Stimulated activated CD4-positive, alpha-beta T cell treated with anti-CD3 and anti-CD28 coated beads, Interleukin-15, amount 100 ng/mL, for 48 hours (primary cell): ENCODE measurements at regions not wholly inside any gene's neighbourhood (a gene's known extent, or its start where the extent isn't known, plus 50 kb on each side); places are given as distances from the start of the nearest gene placed in this dataset.

ENCODE experiments used
- DNase-seq, 2 donors: peaks; one replicate each; pipeline ENCODE4 v3.0.0-alpha.2; 2020; ENCODE audit warnings: low read depth in 2 of 2

DNA sequence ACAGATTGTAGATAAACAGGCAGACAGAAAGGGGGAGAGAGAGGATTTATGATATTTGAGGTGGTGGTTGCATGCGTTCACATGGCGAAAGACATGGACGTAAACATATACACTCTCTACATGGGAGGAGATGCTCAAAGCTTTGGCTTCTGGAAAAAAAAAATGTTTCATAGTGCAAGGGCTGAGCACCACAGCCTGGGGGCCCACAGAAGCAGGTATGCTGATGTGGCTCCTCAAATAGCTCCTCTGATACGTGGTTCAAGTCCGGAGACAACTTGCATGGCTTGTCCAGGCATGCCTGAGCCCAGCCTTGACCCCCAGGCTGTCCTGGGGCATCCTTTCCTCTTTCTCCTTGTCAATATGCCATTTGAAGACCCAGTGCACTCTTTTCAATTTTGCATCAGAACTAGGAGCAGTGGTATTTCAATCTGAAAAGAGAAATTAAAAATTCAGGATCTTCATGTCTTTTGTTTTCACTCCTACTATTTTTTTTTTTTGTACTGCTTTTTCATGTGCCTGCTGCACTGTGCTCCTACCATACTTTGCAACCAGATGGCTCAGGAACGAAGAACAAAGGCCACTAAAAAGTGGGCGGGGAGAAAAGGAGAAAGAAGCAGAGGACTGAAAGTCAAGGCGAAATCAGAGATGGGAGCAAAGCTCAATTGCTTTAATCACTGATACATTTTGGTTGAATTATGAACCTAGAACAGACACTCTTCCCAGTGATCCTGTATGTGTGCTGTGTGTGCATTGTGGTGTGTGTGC, 495.7 kb upstream of the TCF4 start:
- no peak for DNase-seq

DNA sequence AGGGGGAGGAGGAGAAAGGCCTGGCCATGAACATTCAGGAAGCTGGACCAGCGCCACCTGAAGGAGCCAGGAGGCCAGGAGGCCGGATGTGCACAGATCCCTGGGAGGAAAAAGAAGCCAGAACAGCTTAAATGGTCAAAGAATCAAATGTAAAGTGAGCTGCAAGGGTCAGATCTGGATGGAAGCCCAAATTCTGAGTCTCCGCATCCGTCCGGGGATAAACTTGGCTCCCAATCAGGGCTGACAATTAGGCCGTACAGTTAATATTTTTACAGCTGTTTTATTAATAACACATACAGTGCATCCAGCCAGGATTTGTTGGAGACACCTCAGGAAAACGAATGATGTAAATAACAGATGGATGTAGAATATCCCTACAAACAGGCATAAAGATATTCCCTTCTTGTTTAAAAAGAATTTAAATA, 495.1 kb upstream of the TCF4 start:
- no peak for DNase-seq

DNA sequence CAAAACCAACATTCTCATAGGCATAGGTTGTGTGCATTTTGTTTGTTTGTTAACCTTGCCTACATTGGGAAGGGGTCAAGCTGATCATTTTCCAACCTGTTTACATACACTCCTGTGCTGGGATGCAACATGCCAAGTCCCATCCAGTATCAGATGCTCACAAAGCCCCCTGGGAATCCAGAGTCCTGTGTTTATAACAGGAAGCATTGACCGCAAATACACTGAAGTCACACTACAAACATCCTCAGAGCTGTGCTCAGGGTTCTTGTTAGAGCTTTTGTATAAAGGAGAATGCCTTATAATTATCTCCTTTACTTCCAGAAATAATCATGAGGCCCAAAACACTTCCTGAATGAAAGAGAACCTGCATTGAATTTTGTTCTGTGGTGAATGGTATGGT, 488.7 kb upstream of the TCF4 start:
- no peak for DNase-seq

DNA sequence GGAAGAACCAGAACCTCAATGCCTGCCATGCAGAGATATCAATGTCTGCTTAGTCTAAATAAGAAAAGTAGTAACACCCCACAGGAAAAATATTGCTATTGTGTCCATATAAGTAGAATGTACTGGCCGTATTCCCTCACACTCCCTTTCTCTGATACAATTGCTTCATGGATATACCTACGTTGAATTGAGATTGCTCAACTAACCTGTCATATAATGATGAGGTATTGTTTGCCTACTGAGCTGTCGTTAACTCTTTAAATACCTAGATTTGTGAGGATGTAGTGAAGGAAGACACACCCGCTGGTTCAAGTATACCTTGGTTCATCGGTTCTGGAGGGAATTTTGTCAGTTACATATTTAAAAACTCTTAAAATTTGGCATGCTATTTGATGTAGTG, 480.7 kb upstream of the TCF4 start:
- no peak for DNase-seq

DNA sequence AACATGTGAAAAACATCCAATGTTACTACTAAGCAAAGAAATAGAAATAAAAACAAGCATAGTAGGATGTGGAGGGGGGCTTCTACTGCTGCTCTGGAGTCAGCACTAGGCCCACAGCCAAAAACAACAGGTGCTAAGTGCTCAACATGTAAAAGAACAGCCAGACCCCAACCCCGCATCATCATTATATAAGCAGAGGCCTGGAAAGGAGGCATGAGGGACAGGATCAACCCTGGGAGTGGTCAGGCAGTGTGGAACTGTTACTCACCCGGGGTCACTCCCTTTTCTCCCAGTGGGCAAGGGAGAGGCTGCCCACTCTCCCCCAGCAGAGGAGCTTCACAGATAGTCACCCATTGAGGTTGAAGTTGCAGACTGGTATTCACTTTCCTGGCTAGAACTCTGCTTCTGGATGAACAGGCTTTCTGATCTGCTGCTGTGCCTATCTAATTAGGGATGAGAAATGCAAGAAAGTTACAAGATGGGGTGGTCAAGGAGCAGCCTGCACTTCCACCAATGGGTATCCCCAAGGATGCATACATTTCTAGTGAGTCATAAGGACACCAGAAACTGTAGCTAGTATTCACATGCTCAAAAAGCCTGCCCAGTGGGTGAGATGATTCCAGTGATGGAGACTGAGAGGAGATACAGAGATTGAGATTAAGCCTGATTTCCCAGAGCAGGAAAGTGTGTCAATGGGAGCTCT, 480.1 kb upstream of the TCF4 start:
- no peak for DNase-seq

DNA sequence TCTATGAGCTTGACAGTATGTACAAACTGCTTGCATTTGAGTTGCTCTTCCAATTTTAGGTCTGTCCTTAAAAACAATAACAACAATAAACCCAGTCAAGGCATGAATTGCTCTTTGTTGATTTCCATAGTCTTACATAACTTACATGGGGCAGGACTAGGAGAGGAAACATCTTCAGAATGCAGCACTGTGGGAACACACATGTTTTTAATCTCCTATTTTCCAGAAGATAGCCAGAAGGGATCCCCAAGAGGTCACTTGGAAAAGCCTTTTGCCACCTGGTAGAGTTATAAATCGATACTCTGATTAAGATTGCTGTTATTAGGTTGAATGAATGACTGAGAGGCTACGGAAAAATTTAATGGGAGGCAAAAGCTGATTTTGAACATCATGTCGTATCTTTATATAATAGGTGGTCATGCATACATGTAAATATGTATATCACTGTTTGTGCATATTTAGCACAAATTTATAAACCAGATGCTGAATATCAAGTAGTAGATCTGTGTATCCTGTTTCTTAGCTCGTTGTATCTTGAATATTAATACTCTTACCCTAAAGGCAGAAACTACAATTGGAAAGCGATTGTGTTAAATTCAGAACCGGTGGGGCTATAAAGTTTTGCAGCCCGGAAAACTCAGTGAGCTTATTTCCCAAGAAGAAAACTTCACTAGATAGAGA, 479.4 kb upstream of the TCF4 start:
- DNase-seq = no peak

DNA sequence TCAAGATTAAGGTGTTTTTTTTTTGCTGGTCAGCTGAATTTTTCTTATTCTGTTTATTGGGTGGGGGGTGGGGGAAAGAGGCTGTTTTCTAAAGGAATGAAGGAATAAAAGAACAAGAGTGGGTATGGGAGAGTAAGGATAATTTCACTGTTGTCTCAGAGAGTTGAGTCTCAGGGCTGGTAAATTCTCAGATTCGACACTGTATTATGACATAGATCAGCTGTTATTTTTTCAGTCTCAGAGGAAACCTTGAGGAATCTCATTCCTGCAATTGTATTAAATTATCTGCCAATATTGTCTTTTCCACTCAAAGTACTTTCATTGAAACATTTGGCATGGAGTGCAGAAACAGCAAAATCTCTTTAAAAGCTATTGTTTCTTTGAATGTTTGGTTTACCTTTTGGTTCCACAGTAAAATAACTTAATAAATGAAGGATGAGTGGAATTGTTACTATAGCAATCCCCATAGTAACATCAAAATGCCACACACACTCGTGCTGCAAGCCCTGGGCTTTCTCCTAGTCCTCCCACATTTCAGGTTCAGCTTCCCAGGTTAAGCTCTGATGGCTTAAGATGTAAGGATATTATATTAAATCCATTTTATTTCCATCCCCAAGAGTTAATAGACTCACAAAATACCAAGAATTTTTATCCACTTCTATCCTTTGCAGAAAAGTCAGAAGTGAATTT, 478.7 kb upstream of the TCF4 start:
- DNase-seq = no peak

DNA sequence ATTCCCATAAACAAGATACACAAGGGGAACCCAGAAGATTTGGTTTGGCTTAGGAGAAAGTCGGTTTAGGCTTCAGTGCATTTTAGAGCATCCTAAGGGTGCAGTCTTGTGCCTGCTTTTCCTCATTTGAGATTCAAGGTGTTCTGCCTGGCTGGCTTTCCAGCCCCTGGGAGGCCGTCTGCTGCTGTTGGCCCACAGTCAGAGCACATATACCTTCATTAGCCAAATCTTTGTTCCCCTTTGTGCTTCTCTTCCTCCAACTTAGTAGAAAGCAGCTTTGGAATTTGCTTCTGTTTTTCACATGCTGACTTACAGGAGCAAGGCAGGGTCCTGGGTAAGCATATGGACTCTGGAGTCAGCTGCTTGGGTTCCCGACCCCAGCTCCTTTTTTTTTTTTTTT, 477.1 kb upstream of the TCF4 start:
- no peak for DNase-seq

DNA sequence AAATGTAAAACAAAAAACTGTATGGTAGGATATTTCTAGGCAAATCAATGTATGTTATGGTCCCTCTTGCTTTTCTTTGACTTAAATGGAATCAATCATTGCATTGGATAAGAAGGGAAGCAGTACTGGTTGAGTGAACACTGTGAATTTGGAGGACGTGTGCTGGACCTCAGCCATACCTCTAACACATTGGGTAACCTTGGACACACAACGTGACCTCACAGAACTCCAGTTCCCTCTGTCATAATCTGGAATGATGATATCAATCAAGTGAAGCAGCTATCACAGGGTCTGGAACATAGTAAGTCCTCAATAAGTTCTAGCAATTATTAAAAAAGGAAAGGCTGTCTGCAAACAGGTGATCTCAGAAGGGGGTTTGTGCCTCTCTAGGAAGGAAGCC, 474.9 kb upstream of the TCF4 start:
- no peak for DNase-seq

DNA sequence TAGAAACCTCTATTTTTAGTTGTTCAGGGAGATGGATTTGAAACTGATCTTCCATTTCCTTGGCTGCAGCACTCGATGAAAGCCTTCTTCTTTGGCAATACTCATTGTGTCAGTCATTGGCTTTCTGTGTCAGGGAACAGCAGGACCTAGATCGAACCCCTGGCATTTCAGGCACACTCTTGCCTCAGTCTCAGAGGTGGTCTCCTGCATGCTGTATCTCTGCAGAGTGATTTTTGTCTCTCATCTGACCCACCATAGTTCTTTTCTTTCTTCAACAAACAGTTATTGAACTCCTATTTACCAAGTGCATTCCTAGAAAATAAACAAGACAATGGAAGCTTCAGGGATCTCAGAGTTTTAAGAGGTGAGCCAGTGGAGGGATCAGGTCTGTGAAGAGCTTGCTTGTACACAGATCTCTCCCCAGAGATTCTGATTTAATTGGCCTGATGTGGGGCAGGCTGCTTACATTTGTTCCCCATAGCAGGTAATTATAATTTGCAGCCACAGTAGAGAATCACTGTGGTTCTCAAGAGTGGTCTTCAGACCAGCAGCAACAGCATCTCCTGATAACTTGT, 473.1 kb upstream of the TCF4 start:
- no peak for DNase-seq

DNA sequence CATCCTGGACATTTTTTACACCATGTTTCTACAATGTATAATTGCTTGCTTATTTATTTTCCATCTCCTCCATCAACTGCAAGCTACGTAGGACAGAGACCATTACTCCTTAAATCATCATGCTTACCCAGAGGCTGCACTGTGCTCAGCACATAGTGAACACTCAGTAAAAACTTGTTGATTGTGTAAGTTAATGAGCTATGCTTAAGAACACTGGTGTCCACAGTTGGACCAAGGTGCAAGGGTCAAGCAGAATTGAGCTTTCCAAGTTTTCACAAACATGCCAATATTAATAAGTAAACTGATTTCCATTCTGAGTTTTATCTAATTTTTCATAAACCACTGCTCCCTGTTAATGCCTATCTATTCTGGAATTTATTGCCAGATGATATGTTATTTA, 464.2 kb upstream of the TCF4 start:
- DNase-seq = no peak

DNA sequence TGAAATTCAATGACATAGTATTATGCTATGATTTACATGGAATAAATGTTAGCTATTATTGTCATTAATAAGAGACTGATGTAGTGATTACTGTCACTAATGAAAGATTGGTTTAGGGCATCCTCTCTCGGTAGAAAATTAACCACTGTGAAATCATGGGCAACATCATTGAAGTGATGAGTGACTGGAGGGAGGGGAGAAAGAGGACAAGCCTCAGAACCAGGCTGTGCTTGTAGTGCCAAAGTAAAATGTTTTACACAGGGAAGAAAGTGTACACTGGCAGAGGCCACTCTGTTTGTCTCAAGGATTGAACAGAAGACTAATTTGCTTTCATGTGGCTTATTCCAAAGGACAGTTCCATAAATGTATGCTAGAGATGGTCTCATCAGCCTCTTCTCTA, 456.2 kb upstream of the TCF4 start:
- no peak for DNase-seq

DNA sequence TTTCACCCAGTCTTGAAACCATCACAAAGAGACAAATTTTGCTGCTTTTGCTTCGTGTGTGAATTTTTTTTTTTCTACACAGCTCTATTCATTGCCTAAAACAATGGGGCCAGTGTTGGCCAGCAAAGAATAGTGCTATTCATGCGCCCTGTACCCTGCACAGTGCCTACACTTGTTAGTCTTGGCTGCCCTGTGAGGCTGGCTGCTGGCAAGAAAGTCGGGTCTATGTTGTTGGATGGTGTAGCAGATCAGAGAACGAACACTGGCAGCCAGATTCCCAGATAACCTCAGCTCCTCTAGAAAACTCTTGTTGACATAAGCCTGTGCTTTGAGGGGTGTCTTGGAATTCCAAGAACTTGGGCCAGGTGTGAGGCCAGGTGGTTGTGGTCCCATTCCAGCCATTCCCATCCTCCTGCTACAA, 455.7 kb upstream of the TCF4 start:
- DNase-seq = no peak

DNA sequence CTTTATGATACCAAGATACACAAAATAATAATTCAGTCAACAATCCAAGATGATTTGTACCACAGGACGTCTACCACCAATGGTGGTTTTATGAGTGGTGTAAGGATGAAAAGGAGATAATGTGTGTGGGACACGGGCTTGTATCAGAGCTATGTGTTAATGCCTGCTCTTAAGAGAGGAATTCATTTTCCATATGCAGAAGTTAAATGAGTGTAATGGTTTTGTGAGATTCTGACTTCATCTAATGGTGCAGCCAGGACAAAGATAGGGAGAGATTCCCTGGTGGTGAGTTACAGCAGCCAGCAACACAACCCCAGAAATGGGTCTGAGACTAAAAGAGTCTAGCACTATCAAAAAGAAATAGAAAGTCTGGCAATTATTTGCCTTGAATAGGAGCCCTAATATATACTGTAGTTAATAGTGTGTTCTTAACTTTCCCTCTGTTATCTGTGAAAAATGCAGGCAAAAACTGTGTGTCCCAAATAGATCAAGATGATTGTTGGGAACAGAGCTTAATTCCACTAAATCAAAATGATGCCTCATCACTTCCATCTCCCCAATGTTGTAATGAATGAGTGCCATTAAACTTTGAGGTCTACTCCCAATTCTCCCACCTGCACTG, 455.0 kb upstream of the TCF4 start:
- DNase-seq = no peak

DNA sequence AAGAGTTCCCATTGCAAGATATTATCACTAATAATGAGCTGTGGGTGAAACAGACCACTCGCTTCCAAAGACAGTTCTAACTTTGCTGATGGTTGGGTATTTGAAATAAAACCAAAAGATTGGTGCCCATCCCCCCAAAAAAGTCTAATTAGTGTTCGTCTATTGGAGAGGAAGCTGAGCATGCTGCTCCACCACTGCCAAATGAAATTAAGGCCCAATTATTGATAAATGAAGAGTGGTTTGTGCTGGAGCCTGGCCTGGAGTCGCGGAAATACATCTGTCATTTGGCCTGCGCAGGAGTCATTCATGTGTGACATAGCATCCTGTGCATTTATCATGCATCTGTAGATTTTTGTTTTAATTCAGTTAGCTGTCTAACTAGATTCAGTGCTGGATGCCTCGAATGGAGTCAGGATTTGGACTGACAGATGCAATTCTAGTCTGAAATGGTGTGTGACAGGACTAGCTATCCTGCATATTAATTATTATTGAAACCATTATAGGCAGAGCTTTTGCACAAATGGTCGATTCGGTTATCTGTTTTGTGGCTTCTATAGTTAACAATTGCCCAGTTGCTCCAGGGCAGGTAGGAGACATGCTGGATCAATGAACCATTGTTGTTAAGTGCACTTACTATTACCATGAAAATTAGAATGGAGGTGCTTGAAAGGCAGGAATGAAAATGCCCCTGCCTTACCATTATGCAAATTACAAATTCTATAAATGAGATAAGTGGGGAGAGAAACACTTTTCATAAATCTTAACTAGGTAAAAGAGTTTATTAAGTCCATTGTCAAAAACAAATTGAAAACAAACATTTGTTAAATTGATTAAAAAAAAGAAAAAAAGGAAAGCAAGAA, 450.4 kb upstream of the TCF4 start:
- DNase-seq = no peak

DNA sequence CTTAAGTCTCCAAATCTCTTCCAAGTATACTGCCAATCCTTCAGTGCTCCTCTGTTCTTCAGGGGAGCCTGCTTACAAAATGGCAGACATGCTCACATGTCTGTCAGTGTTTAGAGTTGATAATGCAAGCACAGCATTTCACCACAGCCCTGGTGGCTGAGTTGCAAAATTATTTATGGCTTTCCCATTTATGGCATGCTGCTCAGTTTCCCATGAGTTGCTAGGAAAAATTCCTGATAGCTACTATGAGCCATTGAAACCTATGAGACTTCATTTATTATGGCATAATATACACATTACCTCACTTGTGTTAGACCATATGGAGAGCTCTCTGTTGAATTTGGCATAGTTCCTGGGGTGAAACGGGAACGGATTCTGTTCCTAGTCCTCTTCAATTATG, 448.7 kb upstream of the TCF4 start:
- no peak for DNase-seq

DNA sequence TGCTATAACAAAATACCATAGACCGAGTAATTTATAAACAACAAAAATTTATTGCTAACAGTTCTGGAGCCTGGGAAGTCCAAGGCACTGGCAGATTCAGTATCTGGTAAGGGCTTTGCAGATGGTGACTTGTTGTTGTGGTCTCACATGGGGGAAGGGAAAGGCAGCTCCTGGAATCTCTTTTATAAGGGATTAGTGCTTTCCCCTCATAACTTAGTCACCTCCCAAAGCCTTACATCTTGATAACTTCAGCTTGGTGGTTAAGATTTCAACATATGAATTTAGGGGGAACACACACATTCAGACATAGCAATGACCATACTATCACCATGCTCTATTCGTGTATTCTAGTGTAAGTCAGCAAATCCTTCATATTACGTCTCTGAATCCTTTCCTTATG, 447.6 kb upstream of the TCF4 start:
- no peak for DNase-seq

DNA sequence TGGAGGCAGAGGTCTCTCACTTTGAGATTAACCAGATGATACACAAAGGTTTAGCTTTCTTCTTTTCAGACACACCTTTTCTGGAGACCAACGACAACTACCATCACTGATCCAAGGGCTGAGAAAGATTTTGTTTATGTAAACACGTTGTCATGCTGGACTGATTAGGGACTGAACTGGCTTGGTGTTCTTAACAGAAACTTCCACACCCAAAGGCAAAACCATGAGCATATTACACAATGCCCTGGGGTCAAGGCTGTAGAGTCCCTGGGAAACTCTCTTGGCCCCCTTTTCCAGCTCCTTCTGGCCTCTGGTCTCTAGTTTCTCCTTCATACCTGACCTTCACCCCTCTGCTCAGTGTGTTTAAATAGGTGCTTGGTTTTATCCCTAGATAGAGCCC, 447.0 kb upstream of the TCF4 start:
- no peak for DNase-seq

DNA sequence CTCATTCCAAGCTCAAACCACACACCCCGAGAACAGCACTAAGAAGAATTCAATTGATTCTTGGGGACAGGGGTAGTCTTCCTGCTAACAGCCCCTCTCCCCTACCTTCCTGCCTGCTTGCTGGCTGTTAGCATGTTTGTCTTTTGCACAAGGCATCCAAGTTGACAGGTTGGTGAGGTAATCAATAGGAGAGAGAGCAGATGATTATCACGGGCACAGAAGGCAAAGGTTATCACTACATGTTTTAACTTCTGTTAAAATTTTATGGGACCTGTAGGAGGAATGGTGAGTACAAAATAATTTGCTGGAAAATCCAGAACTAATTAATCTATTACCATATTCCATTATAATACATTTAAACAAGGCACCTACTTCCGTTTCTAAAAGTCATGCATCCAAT, 442.1 kb upstream of the TCF4 start:
- no peak for DNase-seq

DNA sequence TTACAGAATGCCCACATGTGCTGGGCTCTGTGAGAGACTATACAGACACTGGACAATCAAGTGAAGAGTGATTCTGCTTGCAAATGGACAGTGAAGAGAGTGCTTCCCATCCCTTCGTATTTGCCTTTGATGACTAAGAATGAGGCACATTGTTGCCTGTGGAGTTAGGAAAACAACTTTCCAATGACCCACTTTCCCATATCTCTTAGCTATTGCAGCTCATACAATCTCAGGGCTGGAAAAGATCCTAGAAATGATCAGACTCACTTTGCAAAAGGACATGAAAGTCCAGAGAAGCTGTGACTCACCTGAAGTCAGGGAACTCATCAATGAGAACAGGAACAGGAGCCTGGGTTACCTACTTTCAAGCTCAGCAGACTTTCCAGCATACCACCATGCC, 440.5 kb upstream of the TCF4 start:
- DNase-seq = no peak

DNA sequence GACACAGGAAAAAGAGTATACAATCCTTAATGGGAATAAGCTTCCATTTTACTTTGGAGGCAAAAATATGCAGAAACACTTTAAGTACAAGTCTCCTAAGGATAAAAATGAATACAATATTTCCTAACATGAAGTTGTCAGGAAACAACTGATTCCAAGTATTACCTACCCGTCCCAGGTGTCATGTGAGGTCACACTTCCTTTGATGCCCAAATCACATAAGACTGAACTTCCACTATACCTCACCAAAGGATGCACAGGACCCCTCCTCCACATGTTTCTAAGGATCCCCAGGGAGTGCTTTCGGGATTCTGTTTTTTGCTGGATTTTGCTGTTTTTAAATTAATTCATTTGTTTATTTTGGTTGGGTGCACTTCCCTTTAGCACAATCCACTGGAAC, 438.5 kb upstream of the TCF4 start:
- no peak for DNase-seq
